Coronary artery (tissue), 2 donors: ENCODE measurements at regions not wholly inside any gene's neighbourhood (a gene's known extent, or its start where the extent isn't known, plus 50 kb on each side); places are given as distances from the start of the nearest gene placed in this dataset.

ENCODE experiments used
- DNase-seq: peaks from one replicate; pipeline ENCODE4 v3.0.0-alpha.2; 2017; ENCODE audit warnings: low spot score
- H3K27ac ChIP-seq, 2 donors: fragments of 200-600 bp; sonication (generic); one replicate each; pipeline ENCODE4 v1.5.1; 2016 to 2019
- H3K4me3 ChIP-seq: fragments of 200-600 bp; sonication (generic); 2 replicates; pipeline ENCODE4 v1.5.1; 2016; ENCODE audit warnings: mild to moderate bottlenecking, moderate library complexity
- CTCF ChIP-seq: fragments of 200-600 bp; sonication (generic); IDR thresholded peaks from one replicate; pipeline ENCODE4 v1.5.1; 2019; ENCODE audit warnings: antibody characterized with exemption

- no peak overlapping the region for H3K4me3 ChIP-seq
- no peak overlapping the region for H3K27ac ChIP-seq
- no peak for DNase-seq
- TF ChIP-seq CTCF, result no peak
Observed at GRCh38 chr16:35569413-35569812, 2110.0 kb downstream of the TP53TG3F start.

GRCh38 chr16:35570946-35571345 lies 2111.5 kb downstream of the TP53TG3F start:
- DNase-seq, result no peak
- no peak overlapping the region for H3K27ac ChIP-seq
- H3K4me3 ChIP-seq, result no peak overlapping the region
- TF ChIP-seq CTCF, result no peak

GRCh38 chr16:35572186-35572585 lies 2112.8 kb downstream of the TP53TG3F start:
- DNase-seq, result no peak
- TF ChIP-seq CTCF, result no peak
- no peak overlapping the region for H3K27ac ChIP-seq

GRCh38 chr16:35573407-35573806 lies 2114.0 kb downstream of the TP53TG3F start:
- no peak for TF ChIP-seq CTCF
- H3K27ac ChIP-seq, result no peak overlapping the region
- no peak for DNase-seq
- H3K4me3 ChIP-seq, result no peak overlapping the region

More at GRCh38 chr16:35572186-35572585, 2112.8 kb downstream of the TP53TG3F start:
- H3K4me3 ChIP-seq, result no peak overlapping the region

GRCh38 chr16:35574011-35574410 lies 2114.6 kb downstream of the TP53TG3F start:
- no peak for DNase-seq
- H3K4me3 ChIP-seq, result no peak overlapping the region
- no peak overlapping the region for H3K27ac ChIP-seq
- no peak for TF ChIP-seq CTCF

GRCh38 chr16:35574454-35575431 lies 2115.3 kb downstream of the TP53TG3F start:
- Histone ChIP-seq H3K27ac (no peak overlapping the region), H3K4me3 (no peak overlapping the region)
- no peak for TF ChIP-seq CTCF
- DNase-seq, result no peak

GRCh38 chr16:35575432-35575821 lies 2116.0 kb downstream of the TP53TG3F start:
- no peak overlapping the region for H3K27ac ChIP-seq
- no peak overlapping the region for H3K4me3 ChIP-seq
- no peak for TF ChIP-seq CTCF
- DNase-seq, result no peak
